ENCODE measurements at regions not wholly inside any gene's neighbourhood (a gene's known extent, or its start where the extent isn't known, plus 50 kb on each side); places are given as distances from the start of the nearest gene placed in this dataset.

DNA sequence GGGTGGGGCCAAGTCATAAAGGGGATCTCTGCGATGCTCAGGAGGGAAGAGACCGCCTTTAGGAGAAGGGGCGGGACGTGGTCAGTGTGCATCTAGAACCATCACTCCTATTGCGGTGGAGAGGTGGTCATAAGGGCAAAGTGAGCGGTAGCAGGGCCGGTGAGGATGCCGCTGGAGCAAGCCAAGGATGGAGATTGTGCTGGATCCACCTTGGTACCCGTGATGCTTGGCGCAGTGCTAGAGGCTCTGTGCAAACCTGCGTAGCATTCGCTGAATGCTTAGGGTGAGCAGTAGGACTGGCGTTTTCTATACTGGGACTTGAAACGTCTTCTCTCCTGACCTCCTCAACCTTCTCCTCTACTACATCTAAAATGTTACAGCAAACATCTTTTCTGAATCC lies 294.2 kb downstream of the FGF9 start:
- no peak for DNase-seq (ENCODE audit: low read depth in 3 of 3)

DNA sequence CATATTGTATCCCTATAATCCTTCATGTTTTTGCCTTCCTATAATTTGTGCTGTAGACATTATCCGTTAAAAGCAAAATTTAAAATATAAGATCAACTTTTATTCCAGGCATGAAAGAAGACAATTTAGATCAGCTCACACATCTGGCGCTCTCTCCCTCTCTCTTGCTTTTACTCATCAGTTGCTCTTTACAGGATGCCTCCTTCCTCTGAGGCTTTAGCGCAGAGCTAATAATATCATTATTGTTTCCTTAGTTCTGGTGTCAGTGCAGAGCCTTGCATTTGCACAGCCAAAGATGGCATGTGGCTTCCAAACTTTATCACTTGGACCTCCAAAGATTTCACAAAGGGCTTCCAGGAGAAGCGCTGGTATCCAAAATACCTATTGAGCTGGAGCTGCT lies 295.1 kb downstream of the FGF9 start:
- no peak for DNase-seq (ENCODE audit: low read depth in 3 of 3)

DNA sequence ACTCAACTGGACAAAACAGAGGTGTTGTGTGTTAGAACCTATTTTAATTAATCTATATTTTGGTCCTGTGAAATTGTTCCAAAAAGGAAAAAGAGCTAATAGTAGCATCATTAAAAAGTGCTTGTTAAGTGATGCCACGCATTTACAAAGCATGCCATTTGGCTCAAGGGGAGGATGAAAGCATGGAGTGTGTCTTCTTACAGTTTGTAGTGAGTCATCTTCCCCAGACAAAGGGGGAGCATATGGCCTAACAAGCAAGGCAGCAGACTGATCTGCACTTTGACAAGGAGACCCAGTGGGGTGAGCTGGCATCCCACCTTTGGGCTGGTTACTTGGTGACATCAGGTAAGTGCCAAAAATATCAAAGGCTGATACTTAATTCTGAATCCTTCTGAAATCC lies 297.0 kb downstream of the FGF9 start:
- DNase-seq (ENCODE audit: low read depth in 3 of 3) = no peak

DNA sequence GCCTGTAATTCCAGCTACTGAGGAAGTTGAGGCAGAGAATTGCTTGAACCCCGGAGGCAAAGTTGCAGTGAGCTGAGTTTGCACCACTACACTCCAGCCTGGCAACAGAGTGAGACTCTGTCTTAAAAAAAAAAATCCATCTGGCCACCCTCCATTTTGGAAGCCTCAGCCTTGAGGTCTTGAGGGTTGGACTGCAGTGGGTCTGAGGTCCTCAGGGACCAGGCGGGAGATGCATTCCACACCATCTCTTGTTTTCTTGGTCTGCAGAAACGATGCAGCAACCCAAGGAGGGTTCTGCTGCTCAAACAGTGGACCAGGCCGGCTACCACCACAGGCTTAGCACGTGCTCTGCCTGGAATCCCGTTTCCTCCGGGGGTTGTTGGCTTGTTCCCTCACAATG lies 299.3 kb downstream of the FGF9 start:
- no peak for DNase-seq (ENCODE audit: low read depth in 3 of 3)

DNA sequence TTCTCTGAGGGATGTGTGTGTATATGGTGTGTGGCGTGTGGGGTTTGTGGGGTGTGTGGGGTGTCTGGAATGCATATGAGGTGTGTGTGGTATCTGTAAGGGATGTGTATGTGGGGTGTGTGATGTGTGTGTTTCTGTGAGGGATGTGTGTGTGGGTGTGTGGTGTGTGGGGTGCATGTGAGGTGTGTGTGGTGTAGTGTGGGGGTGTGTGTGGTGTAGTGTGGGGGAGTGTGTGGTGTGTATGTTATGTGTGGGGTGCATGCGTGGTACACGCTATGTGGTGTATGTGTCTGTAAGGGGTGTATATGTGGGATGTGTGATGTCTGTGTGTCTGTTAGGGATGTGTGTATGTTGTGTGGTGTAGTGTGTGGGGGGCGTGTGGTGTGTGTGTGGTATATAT lies 300.0 kb downstream of the FGF9 start:
- DNase-seq (ENCODE audit: low read depth in 3 of 3) = no peak

DNA sequence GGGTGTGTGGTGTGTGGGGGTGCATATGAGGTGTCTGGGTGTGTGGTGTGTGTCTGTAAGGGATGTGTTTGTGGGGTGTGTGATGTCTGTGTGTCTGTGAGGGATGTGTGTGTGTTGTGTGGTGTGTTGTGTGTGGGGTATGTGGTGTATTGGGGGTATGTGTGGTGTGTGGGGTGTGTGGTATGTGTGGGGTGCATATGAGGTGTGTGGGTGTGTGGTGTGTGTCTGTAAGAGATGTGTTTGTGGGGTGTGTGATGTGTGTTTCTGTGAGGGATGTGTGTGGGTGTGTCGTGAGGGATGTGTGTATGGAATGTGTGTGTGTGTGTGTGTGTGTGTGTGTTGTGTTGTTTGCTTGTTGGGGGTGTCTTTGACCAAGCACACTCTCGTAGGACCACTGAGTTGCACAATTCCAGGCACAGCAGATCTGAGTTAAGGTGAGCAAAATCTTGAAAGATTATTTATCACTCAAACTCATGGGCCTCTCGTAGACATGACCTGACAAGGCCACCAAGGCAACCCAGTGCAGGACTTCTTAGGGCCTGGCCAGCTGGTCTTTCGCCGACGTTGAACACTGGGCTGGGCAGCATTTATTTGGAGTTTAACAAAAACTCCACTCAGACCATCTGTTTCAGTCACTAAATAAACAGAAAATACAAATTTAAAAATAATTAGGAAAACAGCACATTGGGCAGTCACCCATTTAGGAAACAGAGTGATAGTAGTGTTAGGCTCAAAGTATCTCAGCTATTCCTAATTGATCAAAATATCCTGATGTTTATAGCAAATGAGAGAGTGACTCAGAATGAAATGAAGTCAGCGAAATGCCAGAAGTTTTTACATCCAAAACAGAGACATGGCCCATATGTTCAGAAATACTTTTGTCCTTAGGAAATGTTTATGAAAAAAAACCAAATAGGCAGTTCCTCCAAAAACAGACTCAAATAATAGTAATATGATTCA lies 301.1 kb downstream of the FGF9 start:
- no peak for DNase-seq (ENCODE audit: low read depth in 3 of 3)

DNA sequence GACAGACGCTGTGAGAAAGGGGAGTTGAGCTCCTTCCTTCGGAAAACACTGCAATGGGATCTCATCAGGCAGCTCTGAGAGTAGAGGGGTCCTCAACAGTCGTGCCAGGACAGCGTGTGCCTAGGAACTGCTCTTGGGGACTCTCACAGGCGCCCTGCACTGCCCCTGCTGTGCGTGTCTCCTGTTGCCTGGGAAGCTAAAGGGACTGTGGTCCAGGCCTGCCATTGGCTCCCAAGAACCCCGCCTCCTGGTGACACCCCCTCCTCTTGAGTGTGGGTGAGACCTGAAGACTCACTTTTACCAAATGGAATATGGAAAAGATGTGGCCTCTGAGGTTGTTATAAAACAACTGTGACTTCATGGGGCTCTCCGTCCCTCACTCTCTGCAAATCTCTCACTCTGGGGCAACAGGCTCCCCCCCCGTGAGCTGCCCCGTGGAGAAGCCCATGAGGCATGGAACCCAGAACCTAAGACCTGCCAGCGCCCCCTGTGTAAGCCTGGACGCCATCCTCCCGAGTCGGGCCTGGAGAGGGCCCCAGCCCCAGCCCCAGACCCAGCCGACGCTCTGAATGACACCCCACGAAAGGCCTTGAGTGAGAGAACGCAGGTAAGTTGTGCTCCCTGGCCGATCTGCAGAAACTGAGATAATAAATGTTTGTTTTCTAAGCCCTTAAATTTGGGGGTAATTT lies 302.7 kb downstream of the FGF9 start:
- DNase-seq (ENCODE audit: low read depth in 3 of 3) = no peak

DNA sequence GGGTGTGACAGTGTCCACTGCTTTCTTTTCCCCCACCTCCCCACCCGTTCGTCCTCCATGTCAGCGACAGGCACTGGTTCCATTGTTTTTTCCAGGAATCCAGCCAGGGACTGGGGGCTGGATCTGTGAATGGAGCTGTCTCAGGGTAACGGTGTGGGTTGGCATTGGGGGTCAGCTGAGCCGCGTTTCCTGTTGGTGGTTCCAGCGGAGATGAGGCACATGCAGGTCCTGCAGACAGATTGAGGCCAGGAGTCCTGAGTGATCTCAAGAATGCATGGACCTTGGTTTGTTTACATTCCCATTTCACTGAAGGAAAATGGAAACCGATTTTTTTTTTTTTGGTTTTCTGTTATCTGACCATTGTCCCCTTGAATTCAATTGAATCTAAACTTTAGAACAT lies 303.9 kb downstream of the FGF9 start:
- no peak for DNase-seq (ENCODE audit: low read depth in 3 of 3)

DNA sequence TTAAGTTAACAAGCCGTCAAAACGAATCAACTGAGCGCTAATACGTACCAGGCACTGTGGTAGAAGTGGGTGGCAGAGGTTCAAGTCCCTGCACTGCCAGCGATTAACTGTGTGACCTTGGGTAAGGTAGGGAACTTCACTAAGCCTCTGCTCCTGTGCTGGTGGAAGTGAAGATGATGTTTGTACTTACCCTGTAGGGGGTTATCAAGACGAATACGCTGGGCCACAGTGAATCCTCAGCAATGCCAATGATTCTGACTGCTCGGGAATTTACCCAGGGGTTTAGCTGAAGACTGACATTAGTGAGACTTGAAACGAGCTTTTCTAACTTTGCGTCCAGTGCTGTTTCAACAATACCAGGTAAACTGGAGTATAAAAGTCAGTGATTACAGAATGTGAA lies 305.3 kb downstream of the FGF9 start:
- no peak for DNase-seq (ENCODE audit: low read depth in 3 of 3)

DNA sequence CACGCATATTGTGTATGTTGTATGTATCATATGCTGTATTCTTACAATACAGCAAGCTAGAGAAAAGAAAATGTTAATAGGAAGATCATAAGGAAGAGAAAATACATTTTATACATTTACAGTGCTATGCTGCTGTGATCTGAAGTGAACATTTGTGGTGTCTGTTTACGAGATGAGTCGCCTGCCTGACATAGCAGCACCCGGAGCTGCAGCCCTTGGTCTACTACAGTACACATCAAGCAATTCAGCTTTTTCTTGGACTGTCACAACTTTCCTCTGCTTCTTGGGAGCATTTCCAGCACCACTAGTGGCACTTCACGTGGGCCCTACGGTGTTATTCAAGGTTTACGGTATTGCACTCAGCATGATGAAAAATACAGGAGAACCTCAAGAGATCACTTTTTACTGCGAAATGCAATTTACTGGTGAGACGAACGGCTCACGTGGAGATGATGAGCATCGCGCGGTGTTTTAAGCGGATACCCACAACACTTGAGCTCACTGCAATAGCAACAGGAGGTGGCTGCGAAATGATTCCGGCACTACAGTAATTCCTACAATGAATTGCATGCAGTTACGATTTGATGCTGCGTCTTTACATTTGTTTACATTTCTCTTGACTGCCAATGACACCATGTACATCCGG lies 308.4 kb downstream of the FGF9 start:
- DNase-seq (ENCODE audit: low read depth in 3 of 3) = no peak

DNA sequence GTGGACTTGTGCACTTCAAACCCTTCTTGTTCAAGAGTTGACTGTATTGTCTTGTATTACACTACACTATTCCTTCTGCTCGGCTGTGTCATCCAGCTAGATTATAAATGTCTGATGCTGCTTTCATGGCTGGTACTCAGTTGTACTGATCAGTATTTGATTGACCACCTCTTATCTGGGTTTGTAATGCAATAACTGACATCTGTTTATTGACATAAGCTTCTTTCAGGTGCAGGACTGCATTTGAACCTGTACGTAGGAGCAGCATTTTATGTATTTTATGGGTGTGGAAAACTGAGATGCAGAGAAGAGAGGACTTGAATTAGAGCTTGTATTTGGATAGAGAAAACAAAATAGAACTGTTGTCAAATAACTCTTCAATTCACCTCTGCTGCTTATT lies 309.2 kb downstream of the FGF9 start:
- DNase-seq (ENCODE audit: low read depth in 3 of 3) = no peak

DNA sequence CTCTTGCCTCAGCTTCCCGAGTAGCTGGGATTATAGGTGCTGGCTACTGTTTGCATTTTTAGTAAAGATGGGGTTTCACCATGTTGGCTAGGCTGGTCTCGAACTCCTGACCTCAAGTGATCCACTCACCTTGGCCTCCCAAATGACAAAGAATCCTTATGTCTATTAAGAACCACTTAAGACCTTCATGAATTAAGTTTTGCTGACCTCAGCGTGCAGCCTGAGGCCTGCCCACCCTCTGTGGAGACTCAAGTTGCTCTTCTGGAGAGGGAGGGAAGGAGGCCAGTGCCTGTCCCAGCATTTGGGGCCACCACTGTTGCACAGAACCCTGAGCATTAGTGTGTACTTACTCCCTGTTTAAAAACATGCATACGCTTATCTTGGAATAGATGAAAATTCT lies 313.3 kb downstream of the FGF9 start:
- no peak for DNase-seq (ENCODE audit: low read depth in 3 of 3)

DNA sequence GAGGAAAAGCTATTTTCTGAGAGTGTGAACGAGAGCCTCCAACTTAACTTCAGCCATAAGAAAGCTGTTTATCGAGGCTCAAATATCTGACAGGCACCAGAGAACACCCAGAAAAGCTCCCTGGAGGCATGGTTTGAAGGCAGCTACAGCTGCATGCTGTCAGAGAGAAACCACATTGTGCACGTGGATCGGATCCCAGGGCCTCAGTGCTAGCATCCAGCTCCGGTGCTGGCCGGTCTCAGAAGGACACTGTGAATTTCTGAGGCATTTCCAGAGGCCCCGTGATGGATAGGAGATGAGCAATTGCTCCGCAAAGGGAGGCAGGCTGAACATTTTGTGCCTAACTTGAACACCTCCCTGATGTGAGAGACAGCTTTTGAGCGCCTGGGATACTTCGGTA lies 315.7 kb downstream of the FGF9 start:
- no peak for DNase-seq (ENCODE audit: low read depth in 3 of 3)

DNA sequence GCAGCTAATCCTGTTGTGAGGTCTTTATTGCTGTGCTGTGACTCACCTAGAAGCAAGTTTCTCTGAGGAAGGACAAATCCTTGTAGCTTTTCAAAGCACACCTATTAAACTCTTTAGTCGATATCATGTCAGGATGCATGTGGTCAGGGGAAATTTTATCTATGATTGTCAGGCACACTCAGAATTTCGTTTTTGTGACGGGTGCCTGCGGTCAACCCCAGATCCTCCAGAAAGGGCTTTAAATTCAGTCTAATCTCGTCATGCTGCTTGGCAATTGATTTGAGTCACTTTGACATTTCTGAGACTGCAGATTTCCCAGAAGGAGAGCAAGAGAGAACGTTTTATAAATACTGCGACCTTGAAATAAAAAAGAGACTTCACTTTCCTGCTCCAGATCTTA lies 316.9 kb downstream of the FGF9 start:
- DNase-seq (ENCODE audit: low read depth in 3 of 3) = no peak

DNA sequence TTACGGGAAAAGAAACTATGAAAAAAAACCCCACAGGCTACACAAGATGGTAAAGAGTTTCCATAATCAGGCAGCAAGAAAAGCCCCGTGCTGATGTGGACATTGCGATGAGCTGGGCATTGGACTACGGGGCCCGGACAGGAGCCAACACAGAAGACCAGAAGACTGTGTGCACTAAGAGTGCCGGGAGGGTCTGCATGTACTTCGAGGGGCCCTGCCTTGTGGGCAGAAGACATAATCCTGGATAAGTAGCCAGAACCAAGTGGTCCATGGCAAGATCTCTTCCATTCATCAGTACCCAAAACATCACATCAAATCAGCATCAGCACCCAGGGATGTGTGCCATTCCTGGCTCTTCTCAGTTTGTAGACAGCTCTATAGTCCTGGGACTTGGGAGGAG lies 317.8 kb downstream of the FGF9 start:
- no peak for DNase-seq (ENCODE audit: low read depth in 3 of 3)

DNA sequence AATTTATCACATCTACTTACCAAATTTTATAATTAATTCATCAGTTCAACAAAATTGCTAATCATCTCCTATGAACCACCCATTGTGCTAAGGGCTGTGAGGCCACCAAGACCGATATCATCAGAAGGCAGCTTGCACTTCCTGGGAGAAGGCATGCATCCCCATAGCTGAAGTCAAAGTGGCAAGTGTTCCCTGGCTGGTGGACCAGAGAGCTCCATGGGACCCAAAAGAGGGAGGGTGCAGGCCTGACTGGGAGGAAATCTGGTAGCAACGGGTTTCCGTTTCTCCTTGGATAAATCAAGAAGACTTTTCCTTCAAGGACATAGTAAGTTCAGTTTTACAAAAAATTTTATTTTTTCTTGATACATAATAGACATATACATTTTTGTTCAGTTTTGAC lies 325.2 kb downstream of the FGF9 start:
- no peak for DNase-seq (ENCODE audit: low read depth in 3 of 3)

DNA sequence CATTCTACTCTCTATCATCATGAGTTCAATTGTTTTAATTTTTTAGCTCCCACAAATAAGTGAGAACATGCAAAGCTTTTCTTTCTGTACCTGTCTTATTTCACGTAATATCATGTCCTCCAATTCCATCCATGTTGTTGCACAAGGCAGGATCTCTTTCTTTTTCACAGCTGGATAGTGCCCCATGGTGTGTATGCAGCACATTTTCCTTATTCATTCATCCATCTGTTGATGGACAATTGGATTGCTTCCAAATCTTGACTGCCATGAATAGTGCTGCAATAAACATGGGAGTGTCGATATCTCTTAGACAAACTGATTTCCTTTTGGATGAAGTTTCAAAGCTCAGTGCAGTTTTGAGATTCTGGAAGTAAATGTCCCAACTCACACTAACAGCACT lies 326.9 kb downstream of the FGF9 start:
- DNase-seq (ENCODE audit: low read depth in 3 of 3) = no peak

DNA sequence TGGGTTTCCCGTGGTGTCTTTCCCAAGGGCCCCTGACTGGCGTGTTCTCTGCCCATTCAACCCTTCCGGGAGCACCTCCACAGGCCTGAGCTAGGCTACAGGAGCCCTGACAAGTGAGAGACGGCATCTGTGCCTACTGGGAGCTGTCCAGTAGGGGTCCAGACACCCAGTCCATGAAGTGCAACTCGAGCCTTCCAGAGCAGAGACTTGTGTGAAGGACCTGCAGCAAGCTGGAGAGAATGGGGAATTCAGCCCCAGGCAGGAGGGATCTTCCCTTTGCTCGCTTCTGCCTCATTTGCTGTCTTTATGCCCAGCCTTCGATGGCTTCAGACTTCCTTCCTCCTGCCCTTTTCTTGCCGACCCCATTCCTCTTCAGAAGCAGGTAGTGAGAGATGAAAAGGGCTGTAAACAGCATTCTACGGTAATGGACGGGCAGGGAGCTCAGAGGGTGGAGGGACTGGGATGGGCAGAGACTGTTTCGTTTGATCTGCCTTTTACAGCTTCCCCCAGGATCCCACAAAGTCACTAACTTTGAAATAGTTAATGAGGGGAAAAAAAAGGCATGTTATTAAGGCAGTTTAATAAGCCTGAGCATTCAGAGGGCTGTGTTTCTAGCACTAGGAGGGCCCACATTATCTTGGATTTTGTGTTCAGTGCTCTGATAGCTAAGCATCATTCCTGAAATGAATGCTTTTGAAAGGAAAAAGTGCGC lies 327.6 kb downstream of the FGF9 start:
- no peak for DNase-seq (ENCODE audit: low read depth in 3 of 3)

DNA sequence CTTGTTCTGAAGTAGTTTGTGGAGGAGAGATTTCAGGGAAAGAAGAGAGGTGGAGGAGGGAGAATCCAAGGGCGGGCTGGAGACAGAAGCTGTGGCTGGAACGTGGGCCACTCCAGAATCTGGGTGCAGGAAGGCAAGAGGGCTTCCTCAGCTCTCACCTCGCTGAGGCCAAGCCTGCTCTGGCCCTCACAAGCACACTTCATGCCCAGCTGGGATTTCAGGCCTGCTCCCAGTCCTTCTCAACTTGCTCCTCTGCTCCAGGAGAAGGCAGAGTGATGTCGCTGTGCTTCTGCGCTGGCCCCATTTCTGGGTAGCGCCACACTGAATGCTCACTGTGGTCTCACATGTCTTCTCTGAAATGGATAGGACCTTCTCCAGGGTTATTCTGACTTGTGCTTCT lies 328.8 kb downstream of the FGF9 start:
- DNase-seq (ENCODE audit: low read depth in 3 of 3) = no peak

DNA sequence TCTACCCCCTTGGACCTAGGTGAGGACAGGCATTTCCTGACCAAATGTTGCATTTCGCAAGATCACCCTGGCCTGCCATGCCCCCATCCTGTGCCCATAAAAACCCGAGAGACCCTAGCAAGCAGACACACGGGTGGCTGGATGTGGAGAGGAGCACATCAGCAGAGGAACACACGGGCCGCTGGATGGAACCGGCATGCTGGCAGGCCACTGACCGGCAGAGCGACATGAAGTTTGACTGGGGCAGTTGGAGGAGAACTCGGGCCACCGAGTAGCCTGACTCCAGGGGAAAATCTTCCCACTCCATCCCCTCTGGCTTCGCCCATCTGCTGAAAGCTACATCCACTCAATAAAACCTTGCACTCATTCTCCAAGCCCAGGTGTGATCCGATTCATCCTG lies 329.3 kb downstream of the FGF9 start:
- DNase-seq (ENCODE audit: low read depth in 3 of 3) = no peak

DNA sequence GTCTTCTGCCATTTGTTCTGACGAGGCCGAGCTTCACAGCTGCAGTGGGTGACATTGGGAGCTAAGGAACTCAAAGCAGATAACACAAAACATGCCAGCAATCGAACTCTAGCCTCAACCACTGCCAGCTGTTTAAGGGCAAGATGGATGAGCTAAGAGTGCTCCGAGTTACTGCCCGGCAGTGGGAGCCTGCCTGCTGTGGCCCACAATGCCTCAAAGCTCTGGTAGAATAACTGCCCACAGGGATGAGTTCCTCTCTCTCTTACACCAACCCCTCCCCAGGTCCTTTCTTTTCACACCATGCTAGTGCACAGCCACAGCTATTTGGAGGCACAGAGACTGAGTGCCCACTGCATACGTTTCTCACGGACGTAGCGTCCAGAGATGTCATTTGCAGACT lies 330.5 kb downstream of the FGF9 start:
- no peak for DNase-seq (ENCODE audit: low read depth in 3 of 3)

DNA sequence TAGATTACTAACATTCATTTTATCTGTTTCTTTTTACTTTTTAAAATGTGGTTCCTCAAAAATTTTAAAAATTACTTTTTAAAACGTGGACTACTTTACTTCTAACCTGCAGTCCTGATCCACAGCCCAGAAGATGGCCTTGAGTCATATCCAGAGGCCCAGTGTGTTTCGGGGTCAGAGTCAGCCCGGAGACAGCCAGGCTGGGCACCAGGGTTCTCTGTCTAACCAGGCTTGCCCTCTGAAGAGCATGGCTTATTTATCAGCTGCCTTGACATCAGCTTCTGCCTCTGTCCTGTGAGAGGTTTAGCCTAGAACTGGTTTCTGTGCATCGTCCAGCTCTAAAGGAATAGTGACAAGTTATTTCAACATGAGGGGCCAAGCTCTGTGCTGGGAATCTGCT lies 332.0 kb downstream of the FGF9 start:
- no peak for DNase-seq (ENCODE audit: low read depth in 3 of 3)

Data from stimulated activated CD4-positive, alpha-beta T cell treated with anti-CD3 and anti-CD28 coated beads, TNF-alpha, amount 100 ng/mL, for 48 hours (primary cell).